A549 (cell line): ENCODE measurements at regions not wholly inside any gene's neighbourhood (a gene's known extent, or its start where the extent isn't known, plus 50 kb on each side); places are given as distances from the start of the nearest gene placed in this dataset.

ENCODE experiments used
- ATAC-seq, 2 experiments: fragments of 200-7000 bp in 1 of 2; fragments of >200 bp in 1 of 2; cut with Nextera tagmentation in 1 of 2; cut with Tn5 transposase in 1 of 2; 3 replicates each; pipeline versions ENCODE4 v1.8.0 to v1.9.1; 2018 to 2020; ENCODE audit warnings: mild to moderate bottlenecking in 1 of 2, moderate library complexity in 1 of 2
- CTCF ChIA-PET: fragments of 300-600 bp; sonication (Branson Sonifier 250); formaldehyde crosslinking; extraction: SDS; loops from one replicate; lab custom pipeline; 2021; ENCODE audit warnings: antibody characterized with exemption, inconsistent platforms; lab: Yijun Ruan, JAX
- POLR2A ChIA-PET: fragments of 350-600 bp; formaldehyde crosslinking; extraction: SDS; loops from one replicate; lab custom pipeline; 2021; ENCODE audit warnings: antibody characterized with exemption, inconsistent platforms; lab: Yijun Ruan, JAX
- DNase-seq, 2 experiments: peaks; one replicate each; pipeline versions ENCODE4 v3.0.0 to v3.0.0-alpha.2; 2011 to 2016; ENCODE audit warnings: low read depth in 1 of 2, low spot score in 1 of 2
- FAIRE-seq: peaks from 2 replicates; lab custom pipeline; 2011; peaks lifted over from hg19 to GRCh38; lab: Jason Lieb, UNC
- H3K27ac ChIP-seq, 2 experiments: fragments of >200 bp; sonication (Bioruptor Twin); formaldehyde crosslinking; 3 replicates each; pipeline ENCODE4 v1.5.1; 2016 to 2017
- H3K4me1 ChIP-seq: fragments of >200 bp; sonication (Bioruptor Twin); formaldehyde crosslinking; 3 replicates; pipeline ENCODE4 v1.6.1; 2016
- H3K4me2 ChIP-seq: fragments of >200 bp; sonication (Bioruptor Twin); formaldehyde crosslinking; 3 replicates; pipeline ENCODE4 v1.6.1; 2016
- H3K4me3 ChIP-seq: fragments of >200 bp; sonication (Bioruptor Twin); formaldehyde crosslinking; 3 replicates; pipeline ENCODE4 v1.5.1; 2016
- H3K9me3 ChIP-seq: fragments of >200 bp; sonication (Bioruptor Twin); formaldehyde crosslinking; 3 replicates; pipeline ENCODE4 v1.6.1; 2016
- BHLHE40 ChIP-seq: IDR thresholded peaks from 2 replicates; pipeline ENCODE4 v1.6.1; 2012; ENCODE audit warnings: low read depth, low read length, inconsistent platforms
- CBX2 ChIP-seq: fragments of 200-600 bp; sonication (generic); IDR thresholded peaks from 2 replicates; pipeline ENCODE4 v1.6.1; 2016; ENCODE audit warnings: low read depth, mild to moderate bottlenecking, borderline replicate concordance
- CEBPB ChIP-seq, 2 experiments: fragments of >200 bp in 1 of 2; sonication (Bioruptor Twin) in 1 of 2; formaldehyde crosslinking in 1 of 2; IDR thresholded peaks; 2 replicates each; pipeline ENCODE4 v1.6.1; 2012 to 2016
- FOSB ChIP-seq: fragments of 250-450 bp; sonication (Bioruptor Pico); IDR thresholded peaks from 2 replicates; pipeline ENCODE4 v1.5.0; 2020; ENCODE audit warnings: mild to moderate bottlenecking, moderate library complexity
- FOSL2 ChIP-seq, 2 experiments: fragments of 450-650 bp in 1 of 2; fragments of >200 bp in 1 of 2; sonication (Bioruptor Twin) in 1 of 2; formaldehyde crosslinking; IDR thresholded peaks; 2 replicates each; pipeline versions ENCODE4 v1.5.0 to v1.6.1; 2016 to 2020; ENCODE audit warnings: mild to moderate bottlenecking in 1 of 2, moderate library complexity in 1 of 2
- HDAC2 ChIP-seq: fragments of 200-600 bp; sonication (generic); IDR thresholded peaks from 2 replicates; pipeline ENCODE4 v1.6.1; 2016
- HOXB13 ChIP-seq: fragments of 250-450 bp; sonication (Bioruptor Pico); IDR thresholded peaks from 2 replicates; pipeline ENCODE4 v1.5.0; 2020; ENCODE audit warnings: low read depth, mild to moderate bottlenecking, moderate library complexity
- HOXB5 ChIP-seq: fragments of 250-450 bp; sonication (Bioruptor Pico); IDR thresholded peaks from 2 replicates; pipeline ENCODE4 v1.5.0; 2020; ENCODE audit warnings: mild to moderate bottlenecking, moderate library complexity
- JUNB ChIP-seq: fragments of >200 bp; sonication (Bioruptor Twin); formaldehyde crosslinking; IDR thresholded peaks from 2 replicates; pipeline ENCODE4 v1.6.1; 2016
- KDM1A ChIP-seq: fragments of 200-600 bp; sonication (generic); IDR thresholded peaks from 2 replicates; pipeline ENCODE4 v1.6.1; 2016; ENCODE audit warnings: low read depth, mild to moderate bottlenecking
- NPAS2 ChIP-seq: fragments of 250-450 bp; sonication (Bioruptor Pico); IDR thresholded peaks from 2 replicates; pipeline ENCODE4 v1.8.0; 2022; ENCODE audit warnings: mild to moderate bottlenecking, moderate library complexity, borderline replicate concordance
- RAD21 ChIP-seq, 2 experiments: fragments of >200 bp in 1 of 2; sonication (Bioruptor Twin) in 1 of 2; formaldehyde crosslinking in 1 of 2; IDR thresholded peaks in 1 of 2; conservative IDR thresholded peaks in 1 of 2; 2 replicates in 1 of 2; 3 replicates in 1 of 2; pipeline ENCODE4 v1.6.1; 2012 to 2018; ENCODE audit warnings: inconsistent platforms in 1 of 2
- RARB ChIP-seq: fragments of 250-450 bp; sonication (Bioruptor Pico); IDR thresholded peaks from 2 replicates; pipeline ENCODE4 v1.8.0; 2021; ENCODE audit warnings: mild to moderate bottlenecking, moderate library complexity
- RCOR1 ChIP-seq: fragments of 150-350 bp; IDR thresholded peaks from 2 replicates; pipeline ENCODE4 v1.6.1; 2014; ENCODE audit warnings: antibody characterized with exemption, low read length, low read depth
- RNF2 ChIP-seq: fragments of 200-600 bp; sonication (generic); IDR thresholded peaks from 2 replicates; pipeline ENCODE4 v1.6.1; 2016; ENCODE audit warnings: low read depth, mild to moderate bottlenecking, antibody characterized with exemption, moderate library complexity, borderline replicate concordance
- TP53 ChIP-seq: fragments of 250-450 bp; sonication (Bioruptor Pico); IDR thresholded peaks from 2 replicates; pipeline ENCODE4 v1.5.0; 2021; ENCODE audit warnings: mild to moderate bottlenecking, moderate library complexity
- ZC3H11A ChIP-seq: fragments of 450-650 bp; IDR thresholded peaks from 2 replicates; pipeline ENCODE4 v1.6.1; 2014; ENCODE audit warnings: antibody characterized with exemption, mild to moderate bottlenecking
- WGBS: methylation state at CpG from one replicate; pipeline ENCODE4 v1.1.6; 2017; ENCODE audit errors: missing lambda C conversion rate; 5-methylcytosine and 5-hydroxymethylcytosine counted together
- TF ChIP-seq, protein P1 (sequence below): fragments of 150-350 bp; IDR thresholded peaks from 2 replicates; pipeline ENCODE4 v1.6.1; 2014; ENCODE audit warnings: low read depth, mild to moderate bottlenecking, low read length
- TF ChIP-seq, protein P2 (sequence below): fragments of 200-600 bp; sonication (generic); IDR thresholded peaks from 2 replicates; pipeline ENCODE4 v1.6.1; 2016; ENCODE audit warnings: antibody characterized with exemption, mild to moderate bottlenecking, moderate library complexity
- TF ChIP-seq, protein P3 (sequence below): fragments of 250-450 bp; sonication (Bioruptor Pico); IDR thresholded peaks from 2 replicates; pipeline ENCODE4 v1.5.0; 2020; ENCODE audit warnings: low read depth, mild to moderate bottlenecking, moderate library complexity

DNA sequence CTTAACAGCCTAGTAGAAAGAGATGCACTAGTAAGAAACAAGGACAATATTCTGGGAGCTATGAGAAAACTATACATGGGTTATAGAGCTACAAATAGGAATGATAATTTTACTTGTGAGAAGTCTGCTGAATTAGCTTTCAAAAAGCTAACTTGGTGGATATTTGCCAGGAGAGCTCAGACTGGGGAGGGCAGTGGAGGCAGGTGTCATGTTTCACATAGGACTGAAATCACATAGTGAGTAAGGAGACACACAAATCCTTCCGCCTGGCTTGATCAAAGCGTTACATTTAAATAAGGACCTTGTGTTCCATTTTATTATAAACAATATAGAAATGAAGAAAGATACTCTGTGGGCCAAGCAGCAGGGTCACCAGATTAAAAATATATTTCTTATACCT lies 235.0 kb downstream of the ISL1 start:
- no peak overlapping the region for H3K4me2 ChIP-seq
- ATAC-seq = no peak
- TF ChIP-seq TP53 (CRISPR knock-in tag) (no peak), HOXB5 (CRISPR knock-in tag) (no peak), CEBPB (IDR thresholded peaks at IDR 0.05) (no peak), ZC3H11A (no peak), KDM1A (no peak), RCOR1 (no peak), FOSL2 (IDR thresholded peaks at IDR 0.05) (no peak), FOSL2 (CRISPR knock-in tag; IDR thresholded peaks at IDR 0.05) (no peak), HOXB13 (CRISPR knock-in tag) (no peak), HDAC2 (no peak)
- TF ChIP-seq, protein P1, sequence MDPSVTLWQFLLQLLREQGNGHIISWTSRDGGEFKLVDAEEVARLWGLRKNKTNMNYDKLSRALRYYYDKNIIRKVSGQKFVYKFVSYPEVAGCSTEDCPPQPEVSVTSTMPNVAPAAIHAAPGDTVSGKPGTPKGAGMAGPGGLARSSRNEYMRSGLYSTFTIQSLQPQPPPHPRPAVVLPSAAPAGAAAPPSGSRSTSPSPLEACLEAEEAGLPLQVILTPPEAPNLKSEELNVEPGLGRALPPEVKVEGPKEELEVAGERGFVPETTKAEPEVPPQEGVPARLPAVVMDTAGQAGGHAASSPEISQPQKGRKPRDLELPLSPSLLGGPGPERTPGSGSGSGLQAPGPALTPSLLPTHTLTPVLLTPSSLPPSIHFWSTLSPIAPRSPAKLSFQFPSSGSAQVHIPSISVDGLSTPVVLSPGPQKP = no peak
- TF ChIP-seq, protein P2, sequence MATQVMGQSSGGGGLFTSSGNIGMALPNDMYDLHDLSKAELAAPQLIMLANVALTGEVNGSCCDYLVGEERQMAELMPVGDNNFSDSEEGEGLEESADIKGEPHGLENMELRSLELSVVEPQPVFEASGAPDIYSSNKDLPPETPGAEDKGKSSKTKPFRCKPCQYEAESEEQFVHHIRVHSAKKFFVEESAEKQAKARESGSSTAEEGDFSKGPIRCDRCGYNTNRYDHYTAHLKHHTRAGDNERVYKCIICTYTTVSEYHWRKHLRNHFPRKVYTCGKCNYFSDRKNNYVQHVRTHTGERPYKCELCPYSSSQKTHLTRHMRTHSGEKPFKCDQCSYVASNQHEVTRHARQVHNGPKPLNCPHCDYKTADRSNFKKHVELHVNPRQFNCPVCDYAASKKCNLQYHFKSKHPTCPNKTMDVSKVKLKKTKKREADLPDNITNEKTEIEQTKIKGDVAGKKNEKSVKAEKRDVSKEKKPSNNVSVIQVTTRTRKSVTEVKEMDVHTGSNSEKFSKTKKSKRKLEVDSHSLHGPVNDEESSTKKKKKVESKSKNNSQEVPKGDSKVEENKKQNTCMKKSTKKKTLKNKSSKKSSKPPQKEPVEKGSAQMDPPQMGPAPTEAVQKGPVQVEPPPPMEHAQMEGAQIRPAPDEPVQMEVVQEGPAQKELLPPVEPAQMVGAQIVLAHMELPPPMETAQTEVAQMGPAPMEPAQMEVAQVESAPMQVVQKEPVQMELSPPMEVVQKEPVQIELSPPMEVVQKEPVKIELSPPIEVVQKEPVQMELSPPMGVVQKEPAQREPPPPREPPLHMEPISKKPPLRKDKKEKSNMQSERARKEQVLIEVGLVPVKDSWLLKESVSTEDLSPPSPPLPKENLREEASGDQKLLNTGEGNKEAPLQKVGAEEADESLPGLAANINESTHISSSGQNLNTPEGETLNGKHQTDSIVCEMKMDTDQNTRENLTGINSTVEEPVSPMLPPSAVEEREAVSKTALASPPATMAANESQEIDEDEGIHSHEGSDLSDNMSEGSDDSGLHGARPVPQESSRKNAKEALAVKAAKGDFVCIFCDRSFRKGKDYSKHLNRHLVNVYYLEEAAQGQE = no peak
- no peaks in the 10 kb centered on the region for H3K4me1 ChIP-seq
- ChIA-PET POLR2A (no interaction called here), CTCF (no interaction called here)
- H3K9me3 ChIP-seq = no peaks in the 10 kb centered on the region
- no peak overlapping the region for H3K27ac ChIP-seq
- no peak overlapping the region for H3K4me3 ChIP-seq
- 75% methylated on average over 2 of the region's 2 CpGs for WGBS
- DNase-seq = no peak
- no peak for FAIRE-seq

- Histone ChIP-seq H3K4me1 (no peaks in the 10 kb centered on the region), H3K4me2 (no peak overlapping the region), H3K9me3 (no peaks in the 10 kb centered on the region), H3K4me3 (no peak overlapping the region), H3K27ac (no peak overlapping the region)
- ChIA-PET POLR2A (no interaction called here), CTCF (no interaction called here)
- DNase-seq = no peak
- FAIRE-seq = no peak
- 0% methylated on average over 1 of the region's 1 CpG for WGBS
- no peak for TF ChIP-seq FOSB (CRISPR knock-in tag)
- no peak for TF ChIP-seq NPAS2
- no peak for TF ChIP-seq JUNB
- TF ChIP-seq HDAC2 = no peak
- no peak for TF ChIP-seq BHLHE40
- TF ChIP-seq CBX2 = no peak
- no peak for TF ChIP-seq RAD21 (conservative IDR thresholded peaks at IDR 0.05 in 1 of 2, IDR thresholded peaks at IDR 0.05 in 1 of 2)
- TF ChIP-seq, protein P3, sequence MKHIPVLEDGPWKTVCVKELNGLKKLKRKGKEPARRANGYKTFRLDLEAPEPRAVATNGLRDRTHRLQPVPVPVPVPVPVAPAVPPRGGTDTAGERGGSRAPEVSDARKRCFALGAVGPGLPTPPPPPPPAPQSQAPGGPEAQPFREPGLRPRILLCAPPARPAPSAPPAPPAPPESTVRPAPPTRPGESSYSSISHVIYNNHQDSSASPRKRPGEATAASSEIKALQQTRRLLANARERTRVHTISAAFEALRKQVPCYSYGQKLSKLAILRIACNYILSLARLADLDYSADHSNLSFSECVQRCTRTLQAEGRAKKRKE (CRISPR knock-in tag) = no peak
- TF ChIP-seq, protein P2 = no peak
- TF ChIP-seq HOXB5 (CRISPR knock-in tag) = no peak
- TF ChIP-seq RNF2 = no peak
- TF ChIP-seq RARB (CRISPR knock-in tag) = no peak
- no peak for ATAC-seq
Observed at GRCh38 chr5:51621156-51621555, 237.9 kb downstream of the ISL1 start.
